A549 (cell line): ENCODE measurements at regions not wholly inside any gene's neighbourhood (a gene's known extent, or its start where the extent isn't known, plus 50 kb on each side); places are given as distances from the start of the nearest gene placed in this dataset.

Experiments used
- CTCF ChIP-seq: fragments of >200 bp; sonication (Bioruptor Twin); formaldehyde crosslinking; IDR thresholded peaks from 3 replicates; pipeline ENCODE4 v1.5.1; 2016
- ELK1 ChIP-seq: fragments of 150-350 bp; IDR thresholded peaks from 2 replicates; pipeline ENCODE4 v1.6.1; 2014; ENCODE audit warnings: low read depth, mild to moderate bottlenecking, low read length
- HOXA7 ChIP-seq: fragments of 250-450 bp; sonication (Bioruptor Pico); IDR thresholded peaks from 2 replicates; pipeline ENCODE4 v1.5.0; 2020; ENCODE audit warnings: mild to moderate bottlenecking, moderate library complexity
- MAX ChIP-seq: IDR thresholded peaks from 2 replicates; pipeline ENCODE4 v1.6.1; 2012
- NR3C1 ChIP-seq: fragments of >200 bp; sonication (Bioruptor Twin); formaldehyde crosslinking; IDR thresholded peaks from 3 replicates; pipeline ENCODE4 v1.6.1; 2017
- POLR2A ChIP-seq: IDR thresholded peaks from 2 replicates; pipeline ENCODE4 v1.6.1; 2012; ENCODE audit warnings: mild to moderate bottlenecking, low read length

DNA sequence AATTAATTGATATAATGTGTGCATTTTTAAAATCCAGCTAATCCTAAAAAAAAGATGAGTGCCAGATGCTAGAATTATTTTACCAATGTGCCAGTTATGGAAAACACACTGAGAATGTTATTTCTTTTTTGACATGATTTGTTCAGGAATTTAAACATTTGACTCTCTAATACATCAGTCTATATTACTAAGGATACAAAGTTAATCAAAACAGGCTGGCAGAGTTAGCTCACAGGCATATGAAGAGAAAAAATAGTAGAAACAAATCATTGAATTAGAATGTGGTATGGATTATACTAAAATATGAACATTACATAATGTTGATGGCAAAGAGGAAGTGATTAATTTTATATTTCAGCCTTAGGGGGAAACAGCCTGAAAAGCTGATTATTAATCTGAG lies 368.3 kb upstream of the GJE1 start:
- TF ChIP-seq ELK1 (no peak), POLR2A (no peak), NR3C1 (no peak), MAX (no peak), CTCF (no peak), HOXA7 (no peak)
